ENCODE measurements at regions not wholly inside any gene's neighbourhood (a gene's known extent, or its start where the extent isn't known, plus 50 kb on each side); places are given as distances from the start of the nearest gene placed in this dataset.

- FAIRE-seq: no peak
- no peak for ATAC-seq
Measured at GRCh38 chr10:120755771-120756170, 95.4 kb upstream of the WDR11 start.

GRCh38 chr10:120760253-120760652, 90.9 kb upstream of the WDR11 start:
- no peaks in the 10 kb centered on the region for H3K9me3 ChIP-seq
- no peaks in the 10 kb centered on the region for H3K4me1 ChIP-seq
- no peak for TF ChIP-seq CTCF (IDR thresholded peaks at IDR 0.05)
- no peak overlapping the region for H3K27ac ChIP-seq
- no peaks in the 10 kb centered on the region for H3K27me3 ChIP-seq
- WGBS, 2 donors: 56 to 71% methylated on average over 4 of the region's 4 CpGs
- H3K4me3 ChIP-seq: no peak overlapping the region
- ATAC-seq: peak in 2 of 4 donors; percentile 24 to 34
- FAIRE-seq: no peak
- H3K36me3 ChIP-seq: no peaks in the 10 kb centered on the region
- intact Hi-C loops (cut with DNase I): no loop called here
- no peak for DNase-seq

More at GRCh38 chr10:120755771-120756170, 95.4 kb upstream of the WDR11 start:
- Histone ChIP-seq H3K27ac (no peak overlapping the region), H3K4me3 (no peak overlapping the region), H3K9me3 (no peaks in the 10 kb centered on the region), H3K27me3 (no peaks in the 10 kb centered on the region), H3K4me1 (no peaks in the 10 kb centered on the region), H3K36me3 (no peaks in the 10 kb centered on the region)
- DNase-seq: no peak
- TF ChIP-seq CTCF (IDR thresholded peaks at IDR 0.05): no peak
- intact Hi-C loops (cut with DNase I): no loop called here

GRCh38 chr10:120761951-120762350, 89.2 kb upstream of the WDR11 start:
- Histone ChIP-seq H3K27me3 (no peaks in the 10 kb centered on the region), H3K4me1 (no peaks in the 10 kb centered on the region), H3K27ac (no peak overlapping the region), H3K4me3 (no peak overlapping the region), H3K9me3 (no peaks in the 10 kb centered on the region), H3K36me3 (no peaks in the 10 kb centered on the region)
- TF ChIP-seq CTCF (IDR thresholded peaks at IDR 0.05): no peak
- FAIRE-seq (no peak), ATAC-seq (no peak), DNase-seq (no peak)
- 50 to 55% methylated on average over 5 of the region's 5 CpGs for WGBS, 2 donors
- intact Hi-C loops (cut with DNase I): no loop called here

GRCh38 chr10:120765226-120765803, 85.8 kb upstream of the WDR11 start:
- H3K4me3 ChIP-seq: no peak overlapping the region
- intact Hi-C loops (cut with DNase I): no loop called here
- TF ChIP-seq CTCF (IDR thresholded peaks at IDR 0.05): no peak
- WGBS, 2 donors: 48 to 73% methylated on average over 1 of the region's 1 CpG
- H3K4me1 ChIP-seq: no peaks in the 10 kb centered on the region
- DNase-seq (no peak), ATAC-seq (no peak), FAIRE-seq (no peak)
- no peak overlapping the region for H3K27ac ChIP-seq
- H3K36me3 ChIP-seq: no peaks in the 10 kb centered on the region
- peaks cover 0 to 2% (median 0%) of the 10 kb centered on the region in 4 donors for H3K27me3 ChIP-seq
- H3K9me3 ChIP-seq: no peaks in the 10 kb centered on the region

GRCh38 chr10:120768227-120768626, 82.9 kb upstream of the WDR11 start:
- Histone ChIP-seq H3K9me3 (no peaks in the 10 kb centered on the region), H3K4me1 (no peaks in the 10 kb centered on the region), H3K27ac (no peak overlapping the region), H3K27me3 (peaks cover 0 to 4% (median 0%) of the 10 kb centered on the region in 4 donors), H3K4me3 (no peak overlapping the region), H3K36me3 (no peaks in the 10 kb centered on the region)
- FAIRE-seq (no peak), ATAC-seq (no peak), DNase-seq (no peak)
- WGBS, 2 donors: 62% methylated on average over 3 of the region's 3 CpGs
- intact Hi-C loops (cut with DNase I): no loop called here
- no peak for TF ChIP-seq CTCF (IDR thresholded peaks at IDR 0.05)

Measured in pancreas (tissue), 10 donors.